ENCODE measurements at regions not wholly inside any gene's neighbourhood (a gene's known extent, or its start where the extent isn't known, plus 50 kb on each side); places are given as distances from the start of the nearest gene placed in this dataset.

DNA sequence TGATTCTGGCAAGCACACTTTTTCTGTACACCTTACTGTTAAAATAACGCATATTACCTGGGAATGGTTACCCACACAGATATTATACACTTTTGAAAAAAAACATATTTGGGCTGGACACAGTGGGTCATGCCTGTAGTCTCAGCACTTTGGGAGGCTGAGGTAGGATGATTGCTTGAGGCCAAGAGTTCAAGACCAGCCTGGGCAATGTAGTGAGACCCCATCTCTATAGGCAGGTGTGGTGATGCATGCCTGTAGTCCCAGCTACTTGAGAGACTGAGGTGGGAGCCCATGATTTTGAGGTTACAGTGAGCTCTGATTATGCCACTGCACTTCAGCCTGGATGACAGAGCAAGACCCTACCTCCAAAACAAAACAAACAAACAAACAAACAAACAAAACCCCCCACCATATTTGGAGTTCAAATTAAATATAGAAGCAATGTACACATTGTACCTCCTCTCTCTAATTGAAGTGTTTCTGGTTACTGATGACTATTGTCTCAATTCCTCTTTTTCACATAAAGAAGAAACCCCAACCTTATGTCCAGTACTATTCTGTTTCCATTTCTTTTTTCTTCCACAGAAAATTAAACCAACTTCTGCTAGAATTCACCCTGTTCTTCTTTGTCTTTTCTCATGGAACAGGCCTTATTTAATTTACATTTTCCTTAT is 152.6 kb upstream of the UMPS start (continued):
- TF ChIP-seq RXRA (IDR thresholded peaks at IDR 0.05; ENCODE audit: insufficient read depth, low read depth, low read length), result no peak
- no peak for TF ChIP-seq TCF12 (IDR thresholded peaks at IDR 0.05; ENCODE audit: low read depth, low read length)
